K562 (cell line): ENCODE measurements at regions not wholly inside any gene's neighbourhood (a gene's known extent, or its start where the extent isn't known, plus 50 kb on each side); places are given as distances from the start of the nearest gene placed in this dataset.

Source experiments
- ATAC-seq: fragments of 200-7000 bp; cut with Tn5 transposase; 3 replicates; pipeline ENCODE4 v1.9.1; 2020; ENCODE audit warnings: moderate library complexity
- BruUV-seq: library from RNA; stranded (reverse); fragments of 400-500 nt; replicated peaks from 2 replicates; lab custom pipeline; 2021; lab: Mats Ljungman, UMichigan
- CTCF ChIA-PET: fragments of 300-600 bp; formaldehyde crosslinking; extraction: SDS; loops from one replicate; lab custom pipeline; 2021; ENCODE audit warnings: low intra/inter-chr PET ratio; lab: Yijun Ruan, JAX
- POLR2A ChIA-PET: fragments of 300-600, 350-650 bp; sonication (Branson Sonifier 250); formaldehyde crosslinking; extraction: SDS; loops from one replicate; lab custom pipeline; 2021; ENCODE audit warnings: antibody characterized with exemption, inconsistent platforms; lab: Yijun Ruan, JAX
- DNase-seq, 4 experiments: peaks; one replicate each; pipeline versions ENCODE4 v3.0.0 to v3.0.0-alpha.2; 2011 to 2018; ENCODE audit warnings: low spot score in 3 of 4, mixed read lengths in 3 of 4; ENCODE audit errors: extremely low read depth in 1 of 4
- FAIRE-seq: peaks from 2 replicates; lab custom pipeline; 2011; peaks lifted over from hg19 to GRCh38; lab: Jason Lieb, UNC
- H2AFZ ChIP-seq: 2 replicates; pipeline ENCODE4 v1.6.0; 2011; ENCODE audit warnings: low read depth, low read length, control low read depth, inconsistent platforms
- H3K27ac ChIP-seq: fragments of 200-600 bp; 3 replicates; pipeline ENCODE4 v1.8.0; 2011; ENCODE audit warnings: low read depth, mild to moderate bottlenecking, control low read depth, inconsistent platforms, low read length, moderate library complexity, mixed read lengths; ENCODE audit errors: extremely low read depth
- H3K27me3 ChIP-seq, 2 experiments: fragments of 300-600 bp in 1 of 2; 2 replicates in 1 of 2; 3 replicates in 1 of 2; pipeline versions ENCODE4 v1.6.0 to v1.8.0; 2011; ENCODE audit warnings: inconsistent platforms in 2 of 2, low read length in 2 of 2, mild to moderate bottlenecking in 1 of 2, mixed read lengths in 1 of 2, moderate library complexity in 1 of 2; ENCODE audit not compliant: control insufficient read depth in 2 of 2, insufficient read depth in 2 of 2
- H3K36me3 ChIP-seq: fragments of 300-600 bp; 3 replicates; pipeline ENCODE4 v1.8.0; 2011; ENCODE audit warnings: mild to moderate bottlenecking, low read length, inconsistent platforms; ENCODE audit not compliant: control insufficient read depth, insufficient read depth
- H3K4me1 ChIP-seq, 2 experiments: fragments of 200-600 bp in 1 of 2; replicated peaks in 1 of 2; 2 replicates in 1 of 2; 3 replicates in 1 of 2; pipeline versions ENCODE4 v1.5.1 to v1.8.0; 2011; ENCODE audit warnings: inconsistent platforms in 2 of 2, low read length in 2 of 2, mild to moderate bottlenecking in 1 of 2, mixed read lengths in 1 of 2, moderate library complexity in 1 of 2; ENCODE audit not compliant: control insufficient read depth in 2 of 2, insufficient read depth in 2 of 2
- H3K4me2 ChIP-seq: 2 replicates; pipeline ENCODE4 v1.6.1; 2011; ENCODE audit warnings: low read length, control low read depth, inconsistent platforms, mixed read lengths; ENCODE audit not compliant: insufficient read depth
- H3K4me3 ChIP-seq: fragments of 200-600 bp; sonication (generic), shearing (Covaris generic); 2 replicates; pipeline ENCODE4 v1.5.1; 2016; ENCODE audit warnings: control low read depth, inconsistent platforms
- H3K79me2 ChIP-seq: fragments of 200-600 bp; 3 replicates; pipeline ENCODE4 v1.8.0; 2011; ENCODE audit warnings: low read length, inconsistent platforms; ENCODE audit not compliant: control insufficient read depth, insufficient read depth
- H3K9ac ChIP-seq, 2 experiments: 2 replicates each; pipeline versions ENCODE4 v1.6.0 to v1.6.1; 2011; ENCODE audit warnings: low read depth in 2 of 2, low read length in 2 of 2, control low read depth in 1 of 2, inconsistent platforms in 1 of 2, mild to moderate bottlenecking in 1 of 2, mixed read lengths in 1 of 2; ENCODE audit not compliant: insufficient read depth in 1 of 2
- H3K9me1 ChIP-seq: one replicate; pipeline ENCODE4 v1.6.0; 2011; ENCODE audit warnings: inconsistent platforms, mild to moderate bottlenecking, low read length, moderate library complexity; ENCODE audit not compliant: control insufficient read depth, insufficient read depth
- H3K9me3 ChIP-seq: replicated peaks from 2 replicates; pipeline ENCODE4 v1.5.1; 2011; ENCODE audit warnings: low read depth, low read length, inconsistent platforms; ENCODE audit not compliant: control insufficient read depth, insufficient read depth
- H4K20me1 ChIP-seq: replicated peaks from 2 replicates; pipeline ENCODE4 v1.6.1; 2011; ENCODE audit warnings: low read length, inconsistent platforms, mixed read lengths; ENCODE audit not compliant: control insufficient read depth, insufficient read depth
- CBX5 ChIP-seq: IDR thresholded peaks from 2 replicates; pipeline ENCODE4 v1.6.1; 2014; ENCODE audit warnings: low read depth, borderline replicate concordance
- CBX8 ChIP-seq: fragments of 200-600 bp; sonication (generic); IDR thresholded peaks from 2 replicates; pipeline ENCODE4 v1.6.1; 2012; ENCODE audit warnings: borderline replicate concordance, mixed run types, low read depth, mild to moderate bottlenecking, moderate library complexity, mixed read lengths, low read length, control low read depth, inconsistent platforms; ENCODE audit not compliant: poor library complexity, severe bottlenecking; ENCODE audit errors: extremely low read depth
- CREB3L1 ChIP-seq: fragments of 450-650 bp; IDR thresholded peaks from 2 replicates; pipeline ENCODE4 v1.6.1; 2014; ENCODE audit warnings: low read depth, mild to moderate bottlenecking, moderate library complexity, borderline replicate concordance
- IRF1 ChIP-seq: sonication (generic); formaldehyde crosslinking; IDR thresholded peaks from 2 replicates; pipeline ENCODE4 v1.8.0; 2022; ENCODE audit warnings: missing genetic modification reagents, mild to moderate bottlenecking, borderline replicate concordance
- KDM1A ChIP-seq, 2 experiments: fragments of 450-650 bp; IDR thresholded peaks; 2 replicates each; pipeline ENCODE4 v1.6.1; 2016; ENCODE audit warnings: mild to moderate bottlenecking in 2 of 2
- MAFF ChIP-seq: IDR thresholded peaks from 2 replicates; pipeline ENCODE4 v1.6.1; 2012; ENCODE audit warnings: low read length, improper control_type of control experiment
- NBN ChIP-seq: fragments of 450-650 bp; IDR thresholded peaks from 2 replicates; pipeline ENCODE4 v1.6.1; 2016; ENCODE audit warnings: low read depth, mild to moderate bottlenecking
- NFATC3 ChIP-seq: fragments of 450-650 bp; IDR thresholded peaks from 2 replicates; pipeline ENCODE4 v1.6.1; 2017; ENCODE audit warnings: mild to moderate bottlenecking
- NONO ChIP-seq, 2 experiments: fragments of 200-400 bp in 1 of 2; fragments of 450-650 bp in 1 of 2; formaldehyde crosslinking in 1 of 2; IDR thresholded peaks; 2 replicates each; pipeline ENCODE4 v1.6.1; 2017; ENCODE audit warnings: low read depth in 2 of 2, mild to moderate bottlenecking in 2 of 2, moderate library complexity in 2 of 2, low read length in 1 of 2
- NR0B1 ChIP-seq: fragments of 450-650 bp; IDR thresholded peaks from one replicate; pipeline ENCODE4 v1.6.1; 2018; ENCODE audit warnings: mild to moderate bottlenecking, moderate library complexity; ENCODE audit not compliant: partially characterized antibody
- ZBTB2 ChIP-seq: fragments of 450-650 bp; IDR thresholded peaks from 2 replicates; pipeline ENCODE4 v1.6.1; 2016; ENCODE audit warnings: antibody characterized with exemption
- ZBTB43 ChIP-seq: sonication (generic); formaldehyde crosslinking; IDR thresholded peaks from 2 replicates; pipeline ENCODE4 v1.8.0; 2023; ENCODE audit warnings: mild to moderate bottlenecking, missing genetic modification reagents
- ZNF174 ChIP-seq: fragments of 250-450 bp; sonication (Bioruptor Pico); IDR thresholded peaks from 2 replicates; pipeline ENCODE4 v1.4.0; 2020; ENCODE audit warnings: mild to moderate bottlenecking
- ZNF232 ChIP-seq: sonication (generic); formaldehyde crosslinking; IDR thresholded peaks from 2 replicates; pipeline ENCODE4 v1.8.0; 2022; ENCODE audit warnings: mild to moderate bottlenecking, missing genetic modification reagents
- ZNF561 ChIP-seq: fragments of 450-650 bp; formaldehyde crosslinking; conservative IDR thresholded peaks from 2 replicates; pipeline ENCODE4 v1.4.0; 2020; ENCODE audit warnings: mild to moderate bottlenecking, moderate library complexity
- ZNF766 ChIP-seq: fragments of 200-800 bp; sonication (Bioruptor generic); conservative IDR thresholded peaks from 2 replicates; pipeline ENCODE4 v1.6.1; 2016; ENCODE audit warnings: missing genetic modification characterization, missing compliant biosample characterization
- ZZZ3 ChIP-seq: fragments of 450-650 bp; IDR thresholded peaks from 2 replicates; pipeline ENCODE4 v1.6.1; 2016; ENCODE audit warnings: antibody characterized with exemption, mild to moderate bottlenecking, moderate library complexity
- WGBS: fragments of 100-300 bp; shearing (Covaris generic); methylation state at CpG from one replicate; pipeline ENCODE4 v1.1.6; 2016; ENCODE audit warnings: low coverage, mixed read lengths; ENCODE audit not compliant: insufficient coverage; ENCODE audit errors: missing lambda C conversion rate; 5-methylcytosine and 5-hydroxymethylcytosine counted together
- in situ Hi-C: fragments of 300-500 bp; cut with MboI; formaldehyde crosslinking; loops from 4 replicates; pipeline ENCODE4 v1.15.0; 2018; ENCODE audit warnings: inconsistent platforms, mixed read lengths
- intact Hi-C: fragments of 100-400 bp; cut with micrococcal nuclease; formaldehyde crosslinking; loops from 2 replicates; pipeline ENCODE4 v1.14.2; 2022

- no peak for TF ChIP-seq ZBTB2
- no peak for TF ChIP-seq CREB3L1
- TF ChIP-seq IRF1 = no peak
Measured at GRCh38 chr2:117500721-117501120, 313.8 kb upstream of the DDX18 start (continued).

GRCh38 chr2:117502121-117502520 is 312.4 kb upstream of the DDX18 start:
- no peak for FAIRE-seq
- TF ChIP-seq CBX8 (no peak), ZNF561 (CRISPR knock-in tag) (no peak), ZBTB43 (CRISPR knock-in tag) (no peak), NFATC3 (no peak), ZZZ3 (no peak), ZNF232 (no peak), NONO (IDR thresholded peaks at IDR 0.05; ENCODE audit: low read depth in 2 of 2, low read length in 1 of 2) (no peak), KDM1A (IDR thresholded peaks at IDR 0.05) (no peak), ZNF174 (CRISPR knock-in tag) (no peak), CBX5 (no peak), MAFF (no peak), ZNF766 (CRISPR knock-in tag) (no peak), NR0B1 (no peak), NBN (no peak)
- TF ChIP-seq, all 486 proteins: peak for 0
- Histone ChIP-seq H3K36me3 (no peaks in the 10 kb centered on the region), H3K9me1 (no peaks in the 10 kb centered on the region), H3K27ac (no peak overlapping the region), H3K79me2 (no peaks in the 10 kb centered on the region), H4K20me1 (no peaks in the 10 kb centered on the region), H3K4me2 (no peak overlapping the region), H3K9ac (no peak overlapping the region), H3K9me3 (no peaks in the 10 kb centered on the region), H2AFZ (no peak overlapping the region), H3K4me1 (no peaks in the 10 kb centered on the region), H3K4me3 (no peak overlapping the region), H3K27me3 (no peaks in the 10 kb centered on the region)
- no TSS peak for BruUV-seq
- no peak for ATAC-seq
- in situ Hi-C loops (no loop called here), intact Hi-C loops (no loop called here)
- DNase-seq = no peak
- ChIA-PET POLR2A (no interaction called here), CTCF (no interaction called here)
- 1% methylated on average over 5 of the region's 5 CpGs for WGBS
